Keratinocyte (primary cell): ENCODE measurements at regions not wholly inside any gene's neighbourhood (a gene's known extent, or its start where the extent isn't known, plus 50 kb on each side); places are given as distances from the start of the nearest gene placed in this dataset.

ENCODE experiments used
- DNase-seq: peaks from one replicate; pipeline ENCODE4 v3.0.0-alpha.2; 2011; ENCODE audit warnings: low read depth, missing footprints, low spot score
- FAIRE-seq: peaks from 2 replicates; lab custom pipeline; 2011; peaks lifted over from hg19 to GRCh38; lab: Jason Lieb, UNC
- H2AFZ ChIP-seq: 2 replicates; pipeline ENCODE4 v1.6.0; 2012; ENCODE audit warnings: low read length, control low read depth, inconsistent platforms; ENCODE audit not compliant: control insufficient read depth
- H3K27ac ChIP-seq: 2 replicates; pipeline ENCODE4 v1.5.1; 2011; ENCODE audit warnings: low read length; ENCODE audit not compliant: control insufficient read depth, insufficient read depth
- H3K27me3 ChIP-seq: 3 replicates; pipeline ENCODE4 v1.6.0; 2011; ENCODE audit warnings: low read length; ENCODE audit not compliant: control insufficient read depth, insufficient read depth; ENCODE audit errors: extremely low read depth
- H3K36me3 ChIP-seq, 2 experiments: 2 replicates in 1 of 2; 3 replicates in 1 of 2; pipeline ENCODE4 v1.5.1; 2011; ENCODE audit warnings: low read length in 2 of 2, mild to moderate bottlenecking in 1 of 2; ENCODE audit not compliant: control insufficient read depth in 2 of 2, insufficient read depth in 2 of 2; ENCODE audit errors: extremely low read depth in 1 of 2
- H3K4me1 ChIP-seq: 3 replicates; pipeline ENCODE4 v1.5.1; 2011; ENCODE audit warnings: low read length; ENCODE audit not compliant: control insufficient read depth, insufficient read depth; ENCODE audit errors: extremely low read depth
- H3K4me2 ChIP-seq: 3 replicates; pipeline ENCODE4 v1.6.0; 2011; ENCODE audit warnings: low read depth, low read length; ENCODE audit not compliant: control insufficient read depth, insufficient read depth; ENCODE audit errors: extremely low read depth
- H3K4me3 ChIP-seq, 3 experiments: fragments of 200-600 bp in 1 of 3; sonication (generic) in 1 of 3; 2 replicates in 2 of 3; 3 replicates in 1 of 3; pipeline ENCODE4 v1.5.1; 2011 to 2016; ENCODE audit warnings: low read length in 3 of 3, mild to moderate bottlenecking in 3 of 3, control low read depth in 2 of 3, inconsistent platforms in 1 of 3, low read depth in 1 of 3, mixed read lengths in 1 of 3, mixed run types in 1 of 3, moderate library complexity in 1 of 3; ENCODE audit not compliant: control insufficient read depth in 2 of 3, insufficient read depth in 2 of 3; ENCODE audit errors: extremely low read depth in 1 of 3
- H3K79me2 ChIP-seq: 2 replicates; pipeline ENCODE4 v1.6.0; 2012; ENCODE audit warnings: low read length; ENCODE audit not compliant: control insufficient read depth, insufficient read depth
- H3K9ac ChIP-seq: 3 replicates; pipeline ENCODE4 v1.6.0; 2011; ENCODE audit warnings: low read length; ENCODE audit not compliant: control insufficient read depth, insufficient read depth; ENCODE audit errors: extremely low read depth
- H3K9me1 ChIP-seq: 3 replicates; pipeline ENCODE4 v1.6.0; 2011; ENCODE audit warnings: low read length; ENCODE audit not compliant: control insufficient read depth, insufficient read depth; ENCODE audit errors: extremely low read depth
- H3K9me3 ChIP-seq: 2 replicates; pipeline ENCODE4 v1.5.1; 2012; ENCODE audit warnings: low read depth, low read length; ENCODE audit not compliant: control insufficient read depth
- H4K20me1 ChIP-seq: 3 replicates; pipeline ENCODE4 v1.6.0; 2011; ENCODE audit warnings: low read length; ENCODE audit not compliant: control insufficient read depth, insufficient read depth; ENCODE audit errors: extremely low read depth
- EZH2 ChIP-seq: IDR thresholded peaks from one replicate; pipeline ENCODE4 v1.6.1; 2012; ENCODE audit warnings: inconsistent platforms, mild to moderate bottlenecking, low read length, moderate library complexity
- dilution Hi-C: fragments of 300-500 bp; cut with MboI; formaldehyde crosslinking; loops from one replicate; pipeline ENCODE4 v1.7.0; 2020; ENCODE audit warnings: low sequenced_read_pairs; ENCODE audit not compliant: extremely low pct_ligation_motif_present
- TF ChIP-seq, protein P1 (sequence below), 3 experiments: IDR thresholded peaks in 1 of 3; conservative IDR thresholded peaks in 1 of 3; optimal IDR thresholded peaks in 1 of 3; 2 replicates in 2 of 3; 3 replicates in 1 of 3; pipeline versions ENCODE3 to v1.5.1; 2011; ENCODE audit warnings: low read length in 3 of 3, mild to moderate bottlenecking in 3 of 3, moderate library complexity in 2 of 3, control low read depth in 1 of 3, inconsistent platforms in 1 of 3; ENCODE audit not compliant: insufficient read depth in 2 of 3; ENCODE audit errors: extremely low read depth in 1 of 3

DNA sequence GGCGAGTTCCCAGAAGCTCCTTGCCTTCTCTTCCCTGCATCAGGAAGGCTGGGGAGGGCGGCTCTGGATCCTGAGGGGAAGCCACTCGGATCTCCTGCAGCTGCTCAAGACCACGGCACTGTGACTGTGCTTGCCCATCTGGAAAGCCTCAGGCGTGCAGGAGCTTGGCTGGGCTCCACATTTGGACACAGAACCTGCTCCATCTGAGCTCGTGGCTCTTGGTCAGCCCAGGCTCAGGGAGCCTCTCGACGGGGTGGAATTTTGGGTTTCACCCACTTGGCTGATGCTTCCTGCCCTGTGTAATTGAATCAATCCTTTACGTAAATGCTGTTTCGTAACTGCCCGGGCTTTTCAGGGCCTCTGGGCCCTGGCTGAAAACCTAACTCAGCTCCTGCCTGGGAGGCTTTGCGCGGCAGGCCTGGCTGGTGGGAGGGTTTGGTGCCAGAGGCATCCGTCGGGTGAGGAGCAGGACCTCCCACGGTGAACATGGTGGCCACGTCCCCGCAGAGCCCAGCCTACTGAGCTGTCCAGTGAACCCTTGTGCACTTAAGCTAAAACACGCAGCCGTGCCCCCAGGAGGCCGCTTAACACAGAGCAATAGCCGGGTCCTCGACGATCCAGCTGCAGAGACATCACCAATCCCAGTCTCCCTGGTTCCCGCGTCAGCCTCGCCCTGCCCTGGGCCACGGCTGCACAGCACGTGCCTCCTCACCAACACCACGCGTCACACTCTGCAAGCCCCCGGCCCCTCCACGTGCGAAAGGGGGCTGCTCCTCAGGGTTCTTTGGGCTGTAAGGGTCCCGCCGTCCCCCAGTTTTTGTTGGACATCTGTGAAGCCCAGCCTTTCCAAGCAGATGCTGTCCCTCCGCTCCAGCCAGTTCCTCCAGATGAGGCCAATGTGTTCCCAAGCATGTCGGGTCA lies 241.0 kb downstream of the DLL1 start:
- H2AFZ ChIP-seq: no peak overlapping the region
- no peaks in the 10 kb centered on the region for H4K20me1 ChIP-seq
- TF ChIP-seq EZH2: no peak
- TF ChIP-seq, protein P1, sequence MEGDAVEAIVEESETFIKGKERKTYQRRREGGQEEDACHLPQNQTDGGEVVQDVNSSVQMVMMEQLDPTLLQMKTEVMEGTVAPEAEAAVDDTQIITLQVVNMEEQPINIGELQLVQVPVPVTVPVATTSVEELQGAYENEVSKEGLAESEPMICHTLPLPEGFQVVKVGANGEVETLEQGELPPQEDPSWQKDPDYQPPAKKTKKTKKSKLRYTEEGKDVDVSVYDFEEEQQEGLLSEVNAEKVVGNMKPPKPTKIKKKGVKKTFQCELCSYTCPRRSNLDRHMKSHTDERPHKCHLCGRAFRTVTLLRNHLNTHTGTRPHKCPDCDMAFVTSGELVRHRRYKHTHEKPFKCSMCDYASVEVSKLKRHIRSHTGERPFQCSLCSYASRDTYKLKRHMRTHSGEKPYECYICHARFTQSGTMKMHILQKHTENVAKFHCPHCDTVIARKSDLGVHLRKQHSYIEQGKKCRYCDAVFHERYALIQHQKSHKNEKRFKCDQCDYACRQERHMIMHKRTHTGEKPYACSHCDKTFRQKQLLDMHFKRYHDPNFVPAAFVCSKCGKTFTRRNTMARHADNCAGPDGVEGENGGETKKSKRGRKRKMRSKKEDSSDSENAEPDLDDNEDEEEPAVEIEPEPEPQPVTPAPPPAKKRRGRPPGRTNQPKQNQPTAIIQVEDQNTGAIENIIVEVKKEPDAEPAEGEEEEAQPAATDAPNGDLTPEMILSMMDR (optimal IDR thresholded peaks at IDR 0.05 in 1 of 3, IDR thresholded peaks at IDR 0.05 in 1 of 3, conservative IDR thresholded peaks at IDR 0.05 in 1 of 3; ENCODE audit: extremely low read depth in 1 of 3, insufficient read depth in 2 of 3, low read length in 3 of 3): no peak
- no peak overlapping the region for H3K27ac ChIP-seq
- no peaks in the 10 kb centered on the region for H3K36me3 ChIP-seq
- H3K4me1 ChIP-seq: no peaks in the 10 kb centered on the region
- no peak for FAIRE-seq
- H3K4me2 ChIP-seq: no peak overlapping the region
- H3K4me3 ChIP-seq: no peak overlapping the region
- H3K79me2 ChIP-seq: no peaks in the 10 kb centered on the region
- peaks cover 3% of the 10 kb centered on the region for H3K27me3 ChIP-seq
- dilution Hi-C loops: no loop called here
- DNase-seq: no peak
- H3K9me3 ChIP-seq: no peaks in the 10 kb centered on the region
- no peak overlapping the region for H3K9ac ChIP-seq
- H3K9me1 ChIP-seq: no peaks in the 10 kb centered on the region

DNA sequence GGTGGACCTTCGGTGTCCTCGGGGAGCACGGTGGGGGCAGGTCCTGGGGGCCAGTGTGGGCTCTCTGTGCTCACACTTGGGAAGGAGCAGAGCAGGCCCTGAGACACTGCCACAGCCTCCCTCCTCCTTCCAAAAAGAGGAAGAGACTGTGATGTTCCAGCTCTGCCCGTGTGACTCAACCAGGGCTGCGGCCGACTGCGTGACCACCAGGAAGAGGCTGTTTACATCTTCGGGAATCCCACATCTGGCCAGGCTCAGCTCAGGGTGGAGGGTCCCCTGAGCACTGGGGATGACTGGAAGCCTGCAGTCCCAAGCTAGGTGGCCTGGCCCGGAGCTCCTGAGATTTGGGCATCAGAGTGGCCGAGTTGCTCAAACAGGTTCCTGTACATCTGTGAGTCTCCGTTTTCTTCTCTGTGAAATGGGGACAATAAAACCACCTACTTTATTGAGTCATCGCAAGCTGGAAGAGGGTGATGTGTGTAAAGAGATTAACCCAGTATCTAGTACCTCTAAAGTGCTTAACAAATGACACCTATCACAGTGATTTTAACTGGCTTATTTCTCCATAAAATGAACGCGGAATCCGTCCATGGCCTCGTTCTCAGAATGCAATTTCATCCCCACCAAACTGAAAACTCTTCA lies 242.1 kb downstream of the DLL1 start:
- H3K79me2 ChIP-seq: no peaks in the 10 kb centered on the region
- no peak overlapping the region for H2AFZ ChIP-seq
- H3K4me2 ChIP-seq: no peak overlapping the region
- dilution Hi-C loops: no loop called here
- no peak overlapping the region for H3K9ac ChIP-seq
- H3K9me1 ChIP-seq: no peaks in the 10 kb centered on the region
- H3K27ac ChIP-seq: no peak overlapping the region
- TF ChIP-seq, protein P1 (optimal IDR thresholded peaks at IDR 0.05 in 1 of 3, IDR thresholded peaks at IDR 0.05 in 1 of 3, conservative IDR thresholded peaks at IDR 0.05 in 1 of 3; ENCODE audit: extremely low read depth in 1 of 3, insufficient read depth in 2 of 3, low read length in 3 of 3): no peak
- TF ChIP-seq EZH2: no peak
- no peaks in the 10 kb centered on the region for H3K4me1 ChIP-seq
- H3K36me3 ChIP-seq: no peaks in the 10 kb centered on the region
- FAIRE-seq (no peak), DNase-seq (no peak)
- no peaks in the 10 kb centered on the region for H3K9me3 ChIP-seq
- H3K27me3 ChIP-seq: peaks cover 3% of the 10 kb centered on the region
- no peak overlapping the region for H3K4me3 ChIP-seq
- H4K20me1 ChIP-seq: no peaks in the 10 kb centered on the region
